A673 (cell line): ENCODE measurements at regions not wholly inside any gene's neighbourhood (a gene's known extent, or its start where the extent isn't known, plus 50 kb on each side); places are given as distances from the start of the nearest gene placed in this dataset.

Experiments
- CTCF ChIP-seq: fragments of 300-800, 200-600 bp; sonication (generic); conservative IDR thresholded peaks from 2 replicates; pipeline ENCODE4 v1.5.1; 2017; ENCODE audit warnings: low read depth, mild to moderate bottlenecking, antibody characterized with exemption, low read length, moderate library complexity, mixed read lengths
- EZH2 ChIP-seq: fragments of 200-600 bp; sonication (generic); IDR thresholded peaks from 2 replicates; pipeline ENCODE4 v1.6.1; 2017; ENCODE audit warnings: borderline replicate concordance, low read depth, mild to moderate bottlenecking, mixed read lengths, antibody characterized with exemption, low read length; ENCODE audit not compliant: poor library complexity, severe bottlenecking

GRCh38 chr1:103254691-103255090 lies 146.4 kb upstream of the COL11A1 start:
- TF ChIP-seq CTCF: no peak
- TF ChIP-seq EZH2: no peak
